ENCODE measurements at regions not wholly inside any gene's neighbourhood (a gene's known extent, or its start where the extent isn't known, plus 50 kb on each side); places are given as distances from the start of the nearest gene placed in this dataset.
"Not testable (repeated sequence)": the region's sequence is repeated elsewhere in the genome, so short reads cannot be mapped to it uniquely, and the experiment has no call there.

DNA sequence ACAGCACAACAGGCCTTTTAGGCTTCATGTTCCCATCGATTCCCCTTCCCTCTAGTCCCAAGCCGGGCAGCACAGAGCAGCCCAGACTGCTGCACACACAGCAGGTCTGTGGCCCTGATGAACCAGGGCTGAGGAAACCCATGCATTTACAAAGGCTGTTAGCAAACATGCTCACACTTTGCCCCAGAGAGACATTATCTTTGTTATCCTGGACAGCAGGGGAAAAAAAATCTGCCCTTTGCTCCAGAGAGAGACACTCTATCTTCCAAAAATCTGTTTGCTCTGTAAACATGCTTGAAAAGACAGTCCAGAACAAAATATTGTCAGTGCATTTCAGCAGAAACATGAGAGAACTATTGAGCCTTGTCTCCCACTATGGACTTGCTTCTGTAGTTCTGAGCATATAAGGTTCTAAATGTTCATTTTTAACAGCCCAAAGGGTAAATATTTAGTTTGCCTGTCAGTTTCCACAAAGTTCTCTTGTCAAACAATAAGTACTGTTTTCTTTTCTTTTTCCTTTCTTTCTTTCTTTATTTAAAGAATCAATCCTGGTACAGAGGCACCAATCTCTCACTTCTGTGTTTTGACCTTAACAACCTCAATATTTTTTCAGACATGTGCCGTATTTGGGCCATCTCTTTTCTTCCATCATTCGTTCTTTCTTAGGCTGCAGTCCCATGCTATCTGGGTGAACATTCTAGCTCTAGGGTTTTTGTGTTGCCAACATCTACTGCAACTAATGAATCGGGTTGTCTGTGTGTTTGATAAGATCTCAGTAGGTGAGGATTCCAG lies 468.0 kb downstream of the EPM2A start:
- no peak for DNase-seq (ENCODE audit: low read depth, low spot score)

- no peak for DNase-seq (ENCODE audit: low read depth, low spot score)
These were observed 464.9 kb downstream of the EPM2A start for GRCh38 chr6:145270464-145270863.

- no peak for DNase-seq (ENCODE audit: low read depth, low spot score)
These were observed 464.3 kb downstream of the EPM2A start for GRCh38 chr6:145271040-145271439.

- DNase-seq (ENCODE audit: low read depth, low spot score), result no peak
These were observed 463.7 kb downstream of the EPM2A start for GRCh38 chr6:145271577-145271976.

- no peak for DNase-seq (ENCODE audit: low read depth, low spot score)
These were observed 463.1 kb downstream of the EPM2A start for GRCh38 chr6:145272246-145272645.

- DNase-seq (ENCODE audit: low read depth, low spot score), result no peak
These were observed 462.2 kb downstream of the EPM2A start for GRCh38 chr6:145273136-145273535.

DNA sequence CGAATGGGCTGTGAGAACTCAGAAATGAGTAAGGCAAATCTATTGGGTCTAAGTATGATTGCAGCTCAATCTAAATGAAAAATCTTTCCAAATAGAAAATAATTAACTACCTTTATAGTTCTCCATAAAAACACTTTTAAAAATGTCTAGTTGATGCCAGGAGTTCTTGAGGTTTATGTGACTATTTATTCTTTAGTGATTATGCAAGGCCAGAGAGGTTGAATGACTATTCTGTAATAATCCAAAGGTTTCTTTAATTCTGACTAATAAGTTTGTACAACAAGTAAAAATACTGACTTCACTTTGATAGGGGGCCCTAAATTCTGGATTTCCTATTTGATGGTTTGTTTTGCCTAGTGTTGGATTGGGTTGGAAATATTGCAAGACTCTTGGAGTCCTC lies 461.2 kb downstream of the EPM2A start:
- DNase-seq (ENCODE audit: low read depth, low spot score), result no peak

GRCh38 chr6:145275019-145275418 lies 460.3 kb downstream of the EPM2A start:
- no peak for DNase-seq (ENCODE audit: low read depth, low spot score)

DNA sequence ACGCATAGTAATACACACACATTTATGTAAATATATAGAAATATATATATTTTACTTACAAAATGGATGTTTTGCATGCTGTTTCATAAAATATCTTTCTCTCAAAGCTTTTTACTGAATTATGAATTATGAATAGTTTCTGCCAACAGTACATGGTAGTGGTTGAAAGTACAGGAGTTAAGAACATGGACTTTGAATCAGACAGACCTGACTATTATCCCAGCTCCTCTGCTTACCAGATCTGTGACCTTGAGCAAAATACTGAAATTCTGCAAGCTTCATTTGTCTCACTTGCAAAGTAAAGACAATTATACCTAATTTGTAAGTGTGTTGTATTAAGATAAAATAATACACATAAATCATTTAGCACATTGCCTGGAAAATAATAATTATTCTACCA lies 459.5 kb downstream of the EPM2A start:
- no peak for DNase-seq (ENCODE audit: low read depth, low spot score)

DNA sequence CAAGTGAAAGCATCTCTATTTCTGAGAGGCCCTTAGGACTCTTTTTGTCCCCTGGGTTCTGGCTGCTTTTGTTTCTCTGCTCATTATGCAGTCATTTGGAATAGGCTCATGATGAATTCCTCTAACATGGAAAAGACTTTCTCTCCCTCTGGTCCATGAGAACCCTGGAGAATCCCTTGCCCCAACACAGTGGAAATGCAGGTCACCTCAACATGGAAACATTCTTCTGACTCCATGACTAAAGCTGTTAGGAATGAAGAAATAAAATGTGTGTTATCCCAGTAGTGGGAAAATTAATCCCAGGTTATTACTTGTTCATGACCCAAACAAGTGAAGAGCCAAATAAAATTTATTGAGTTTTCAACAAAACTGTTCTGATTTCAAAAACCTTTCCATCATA lies 458.6 kb downstream of the EPM2A start:
- peak; percentile 17 for DNase-seq (ENCODE audit: low read depth, low spot score)

GRCh38 chr6:145277358-145278086 lies 457.8 kb downstream of the EPM2A start:
- peak; percentile 34 for DNase-seq (ENCODE audit: low read depth, low spot score)

DNA sequence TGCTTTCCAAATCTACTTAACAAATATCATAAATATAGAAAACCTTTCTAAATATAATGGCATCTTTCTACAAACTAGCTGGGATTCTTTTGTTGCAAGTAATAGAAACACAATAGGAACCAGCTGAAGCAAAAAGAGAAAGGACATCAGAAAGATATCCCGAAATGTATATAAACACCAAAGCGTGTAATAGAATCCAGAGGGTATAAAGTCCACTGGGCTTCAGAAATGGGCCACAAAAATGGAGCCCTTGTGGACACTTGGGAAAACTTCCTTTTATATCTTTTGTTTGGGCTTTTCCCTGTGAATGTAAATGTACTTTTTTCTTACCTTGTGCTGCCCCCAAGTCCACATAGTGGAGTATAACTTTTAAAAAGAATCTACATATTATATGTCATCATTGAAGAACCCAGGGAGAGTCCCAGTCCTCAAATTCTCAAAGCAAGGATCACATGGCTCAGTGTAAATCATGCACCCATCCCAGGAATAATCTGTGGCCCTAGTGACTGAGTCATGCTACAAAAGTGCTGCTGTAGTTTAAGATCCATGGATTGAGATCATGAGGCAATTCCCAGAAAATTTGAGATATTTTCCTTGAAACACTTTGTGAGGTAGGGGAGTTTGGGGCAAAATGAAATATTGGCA lies 457.0 kb downstream of the EPM2A start:
- peak; percentile 54 for DNase-seq (ENCODE audit: low read depth, low spot score)

GRCh38 chr6:145279551-145279950 lies 455.8 kb downstream of the EPM2A start:
- no peak for DNase-seq (ENCODE audit: low read depth, low spot score)

- DNase-seq (ENCODE audit: low read depth, low spot score), result no peak
These were observed 455.3 kb downstream of the EPM2A start for GRCh38 chr6:145279993-145280392.

- DNase-seq (ENCODE audit: low read depth, low spot score), result not testable (repeated sequence)
These were observed 452.1 kb downstream of the EPM2A start for GRCh38 chr6:145283209-145283608.

- DNase-seq (ENCODE audit: low read depth, low spot score), result no peak
These were observed 451.5 kb downstream of the EPM2A start for GRCh38 chr6:145283856-145284255.

DNA sequence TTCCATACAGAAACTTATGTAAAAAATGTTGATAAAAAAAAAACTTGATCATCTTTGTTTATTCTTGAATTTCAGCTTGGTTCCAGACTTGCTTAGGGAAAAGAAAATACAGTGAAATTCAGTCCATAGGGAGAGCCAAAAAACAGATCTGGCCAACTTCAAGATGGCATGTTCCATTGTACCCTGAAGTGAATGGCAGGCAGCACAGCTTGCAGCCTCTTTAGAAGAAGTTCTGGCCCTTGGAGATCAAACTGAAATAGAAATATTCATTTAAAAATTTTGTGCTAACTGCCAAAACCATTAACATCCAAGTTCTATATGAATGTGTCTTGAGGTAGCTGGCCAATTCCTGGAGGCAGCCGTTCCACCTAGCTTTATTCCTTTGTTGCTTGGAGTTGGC lies 448.4 kb downstream of the EPM2A start:
- no peak for DNase-seq (ENCODE audit: low read depth, low spot score)

DNA sequence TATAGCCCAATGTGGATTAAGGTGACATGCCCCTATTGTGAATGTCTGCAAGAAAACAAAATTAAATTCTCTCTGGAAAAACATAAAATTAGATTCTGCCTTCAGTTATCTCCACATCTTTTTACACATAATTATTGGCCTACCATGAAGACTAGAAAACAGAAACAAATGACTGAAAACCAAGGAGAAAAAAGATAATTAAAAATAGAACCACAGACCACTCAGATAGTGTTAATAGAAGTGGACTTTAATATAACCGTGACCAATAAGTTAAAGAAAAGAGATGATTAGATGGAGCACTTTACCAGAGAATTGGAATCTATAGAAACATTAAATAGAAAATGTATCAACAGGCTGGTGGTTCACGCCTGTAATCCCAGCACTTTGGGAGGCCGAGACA lies 445.7 kb downstream of the EPM2A start:
- DNase-seq (ENCODE audit: low read depth, low spot score), result no peak

GRCh38 chr6:145290122-145290521 lies 445.2 kb downstream of the EPM2A start:
- DNase-seq (ENCODE audit: low read depth, low spot score), result no peak

GRCh38 chr6:145292066-145292465 lies 443.3 kb downstream of the EPM2A start:
- no peak for DNase-seq (ENCODE audit: low read depth, low spot score)

- no peak for DNase-seq (ENCODE audit: low read depth, low spot score)
These were observed 440.4 kb downstream of the EPM2A start for GRCh38 chr6:145294942-145295341.

GRCh38 chr6:145295746-145296145 lies 439.6 kb downstream of the EPM2A start:
- DNase-seq (ENCODE audit: low read depth, low spot score), result no peak

GRCh38 chr6:145305670-145306069 lies 429.6 kb downstream of the EPM2A start:
- no peak for DNase-seq (ENCODE audit: low read depth, low spot score)

Measured in astrocyte of the hippocampus (primary cell).